Coronary artery (tissue), 2 donors: ENCODE measurements at regions not wholly inside any gene's neighbourhood (a gene's known extent, or its start where the extent isn't known, plus 50 kb on each side); places are given as distances from the start of the nearest gene placed in this dataset.

Experiments
- DNase-seq: peaks from one replicate; pipeline ENCODE4 v3.0.0-alpha.2; 2017; ENCODE audit warnings: low spot score
- H3K27ac ChIP-seq, 2 donors: fragments of 200-600 bp; sonication (generic); one replicate each; pipeline ENCODE4 v1.5.1; 2016 to 2019
- H3K4me3 ChIP-seq: fragments of 200-600 bp; sonication (generic); 2 replicates; pipeline ENCODE4 v1.5.1; 2016; ENCODE audit warnings: mild to moderate bottlenecking, moderate library complexity
- TF ChIP-seq, protein P1 (sequence below): fragments of 200-600 bp; sonication (generic); IDR thresholded peaks from one replicate; pipeline ENCODE4 v1.5.1; 2019; ENCODE audit warnings: antibody characterized with exemption

DNA sequence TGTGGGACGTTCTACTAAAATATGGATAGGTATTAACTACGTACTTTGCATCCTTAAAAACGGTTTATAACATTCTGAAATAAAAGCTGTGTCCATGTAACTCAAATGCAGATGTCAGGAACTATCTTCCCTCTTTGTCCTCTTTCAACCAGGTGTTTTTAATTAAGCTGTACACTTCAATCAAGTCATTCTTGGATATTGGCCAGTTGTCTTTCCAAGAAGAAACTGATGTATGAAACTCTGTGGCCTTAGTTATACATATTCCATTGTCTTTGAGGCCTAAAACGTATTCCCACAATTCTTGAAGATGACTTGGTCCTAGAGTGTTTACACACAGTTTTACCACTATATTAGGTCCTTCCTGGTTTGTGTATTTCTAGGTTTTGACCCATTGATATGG is 249.0 kb upstream of the CNTN5 start:
- Histone ChIP-seq H3K27ac (no peak overlapping the region), H3K4me3 (no peak overlapping the region)
- DNase-seq = no peak
- TF ChIP-seq, protein P1, sequence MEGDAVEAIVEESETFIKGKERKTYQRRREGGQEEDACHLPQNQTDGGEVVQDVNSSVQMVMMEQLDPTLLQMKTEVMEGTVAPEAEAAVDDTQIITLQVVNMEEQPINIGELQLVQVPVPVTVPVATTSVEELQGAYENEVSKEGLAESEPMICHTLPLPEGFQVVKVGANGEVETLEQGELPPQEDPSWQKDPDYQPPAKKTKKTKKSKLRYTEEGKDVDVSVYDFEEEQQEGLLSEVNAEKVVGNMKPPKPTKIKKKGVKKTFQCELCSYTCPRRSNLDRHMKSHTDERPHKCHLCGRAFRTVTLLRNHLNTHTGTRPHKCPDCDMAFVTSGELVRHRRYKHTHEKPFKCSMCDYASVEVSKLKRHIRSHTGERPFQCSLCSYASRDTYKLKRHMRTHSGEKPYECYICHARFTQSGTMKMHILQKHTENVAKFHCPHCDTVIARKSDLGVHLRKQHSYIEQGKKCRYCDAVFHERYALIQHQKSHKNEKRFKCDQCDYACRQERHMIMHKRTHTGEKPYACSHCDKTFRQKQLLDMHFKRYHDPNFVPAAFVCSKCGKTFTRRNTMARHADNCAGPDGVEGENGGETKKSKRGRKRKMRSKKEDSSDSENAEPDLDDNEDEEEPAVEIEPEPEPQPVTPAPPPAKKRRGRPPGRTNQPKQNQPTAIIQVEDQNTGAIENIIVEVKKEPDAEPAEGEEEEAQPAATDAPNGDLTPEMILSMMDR = no peak

DNA sequence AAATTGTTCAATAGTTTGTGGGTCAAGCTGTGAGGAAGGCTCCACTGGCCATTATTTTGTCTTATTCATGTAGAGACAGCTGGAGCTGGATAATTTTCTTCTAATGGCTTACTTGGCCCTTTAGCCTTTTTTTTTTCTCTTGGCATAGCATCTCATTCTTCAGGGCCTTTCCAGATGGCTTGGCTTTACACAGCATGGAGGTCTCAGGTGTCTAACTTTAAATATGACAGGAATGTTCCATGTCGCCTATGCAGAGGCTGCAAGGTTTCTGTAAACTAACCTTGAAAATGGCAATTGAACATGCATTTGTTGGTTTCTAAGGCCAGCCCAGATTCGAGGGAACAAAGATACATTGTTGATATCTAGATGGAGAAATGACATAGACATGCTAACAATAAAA is 247.9 kb upstream of the CNTN5 start:
- Histone ChIP-seq H3K4me3 (no peak overlapping the region), H3K27ac (no peak overlapping the region)
- no peak for DNase-seq
- TF ChIP-seq, protein P1 = no peak

DNA sequence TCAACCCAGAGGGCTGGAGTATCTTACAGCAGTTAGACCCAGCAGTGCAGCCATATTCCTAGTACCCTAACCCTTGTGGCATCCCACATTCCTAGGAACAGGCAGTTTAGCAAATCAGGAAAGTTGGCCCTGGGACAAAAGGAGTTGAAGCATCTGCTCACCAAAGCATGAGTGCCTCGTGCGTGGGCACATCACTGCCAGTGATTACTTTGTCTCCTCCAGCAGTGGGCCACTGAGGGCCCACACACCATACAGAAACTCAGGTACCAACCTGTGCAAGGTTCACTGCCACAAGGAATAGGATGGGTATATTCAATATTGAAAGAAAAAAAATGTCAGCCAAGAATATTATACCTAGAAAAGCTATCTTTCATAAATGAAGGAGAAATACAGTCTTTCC is 227.5 kb upstream of the CNTN5 start:
- no peak overlapping the region for H3K4me3 ChIP-seq
- no peak for DNase-seq
- TF ChIP-seq, protein P1 = no peak
- H3K27ac ChIP-seq = no peak overlapping the region

DNA sequence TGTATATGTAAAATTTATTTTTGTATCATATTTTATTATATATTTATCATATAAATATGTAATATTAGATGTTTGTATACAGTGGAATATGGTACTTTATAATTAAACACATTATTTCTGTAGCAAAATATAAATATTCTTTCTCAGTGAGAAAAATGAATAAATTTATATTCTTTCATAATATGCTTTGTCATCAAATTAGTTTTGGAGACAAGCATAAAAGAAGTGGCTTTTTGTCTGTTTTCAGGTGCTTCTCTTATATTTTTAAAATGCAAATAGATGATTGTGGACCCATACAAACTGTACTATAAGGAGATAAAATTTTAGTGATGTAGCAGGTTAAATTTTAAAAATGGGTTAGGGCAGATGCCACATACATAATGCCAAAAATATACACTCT is 222.4 kb upstream of the CNTN5 start:
- Histone ChIP-seq H3K4me3 (no peak overlapping the region), H3K27ac (no peak overlapping the region)
- TF ChIP-seq, protein P1 = no peak
- DNase-seq = no peak

DNA sequence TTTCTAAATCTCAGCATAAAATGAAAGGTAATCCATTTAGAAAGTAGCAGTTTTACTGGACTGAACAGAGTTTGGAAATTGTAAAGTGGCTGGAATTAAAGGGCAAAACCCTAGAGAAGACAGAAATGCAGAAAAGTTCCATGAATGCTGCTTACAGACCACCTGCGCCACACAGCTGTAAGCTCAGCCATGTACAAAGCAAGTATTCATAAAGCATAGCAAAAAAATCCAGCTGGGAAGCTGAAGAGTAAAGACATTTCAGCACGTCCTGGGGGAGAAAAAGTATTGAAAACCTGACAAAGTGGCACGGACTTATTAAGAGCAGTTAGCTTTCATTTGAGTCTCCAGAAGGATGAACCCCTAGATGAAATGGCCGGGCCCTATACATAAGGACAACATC is 220.1 kb upstream of the CNTN5 start:
- H3K4me3 ChIP-seq = no peak overlapping the region
- H3K27ac ChIP-seq = no peak overlapping the region
- no peak for DNase-seq
- TF ChIP-seq, protein P1 = no peak

DNA sequence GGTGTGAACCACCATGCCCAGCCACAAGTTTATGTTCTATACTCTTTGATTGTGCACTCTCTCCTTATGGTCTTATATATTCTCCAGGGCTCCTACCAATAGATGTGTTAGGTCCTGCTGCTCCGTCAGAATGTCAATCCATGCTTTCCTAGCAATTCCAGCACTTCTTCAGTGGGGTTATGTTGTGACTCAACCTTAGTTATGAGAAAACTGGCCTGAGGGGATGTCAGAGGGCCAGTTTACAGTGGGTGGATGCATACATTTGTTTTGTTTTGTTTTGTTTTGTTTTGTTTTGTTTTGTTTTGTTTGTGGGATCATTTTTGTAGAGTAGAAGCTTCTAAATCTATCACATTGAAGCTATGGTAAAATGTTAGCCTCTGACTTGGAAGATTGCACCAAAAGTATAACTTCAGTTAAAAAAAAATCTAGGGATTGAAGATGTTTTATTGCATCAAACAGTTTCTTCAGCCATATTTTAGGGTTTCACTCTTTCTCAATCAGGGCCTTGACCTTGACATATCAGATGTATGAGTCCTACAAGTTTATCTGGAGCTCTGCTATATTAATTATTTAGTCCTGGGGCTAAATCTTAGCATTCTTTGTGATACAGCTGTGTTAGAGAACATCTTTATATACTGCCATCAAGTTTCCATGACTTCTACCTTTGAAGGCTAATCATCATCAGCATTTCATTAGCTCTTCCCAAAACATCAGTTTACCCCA is 191.6 kb upstream of the CNTN5 start:
- Histone ChIP-seq H3K4me3 (no peak overlapping the region), H3K27ac (no peak overlapping the region)
- no peak for DNase-seq
- TF ChIP-seq, protein P1 = no peak

DNA sequence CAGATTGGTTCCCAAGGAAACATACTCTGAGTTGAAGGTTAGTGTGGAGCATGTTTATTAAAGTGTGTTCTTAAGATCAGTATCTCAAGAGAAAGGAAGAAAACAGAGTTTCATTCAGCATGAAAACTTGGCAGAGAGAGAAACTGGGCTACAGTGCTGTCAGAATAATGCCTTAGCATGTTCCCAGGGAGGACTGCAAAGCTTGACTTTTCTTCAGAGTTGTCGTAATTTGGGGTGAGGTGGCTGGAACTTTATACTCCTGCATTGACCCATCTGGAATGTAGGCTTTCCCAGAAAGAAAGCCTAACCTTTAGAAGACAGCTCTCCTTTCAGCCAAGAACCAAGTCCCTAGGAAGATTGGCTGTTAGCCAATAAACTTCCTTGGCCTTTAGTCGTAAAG is 190.8 kb upstream of the CNTN5 start:
- Histone ChIP-seq H3K4me3 (no peak overlapping the region), H3K27ac (no peak overlapping the region)
- TF ChIP-seq, protein P1 = no peak
- no peak for DNase-seq
